ENCODE measurements at regions not wholly inside any gene's neighbourhood (a gene's known extent, or its start where the extent isn't known, plus 50 kb on each side); places are given as distances from the start of the nearest gene placed in this dataset.
"Not testable (repeated sequence)": the region's sequence is repeated elsewhere in the genome, so short reads cannot be mapped to it uniquely, and the experiment has no call there.

DNA sequence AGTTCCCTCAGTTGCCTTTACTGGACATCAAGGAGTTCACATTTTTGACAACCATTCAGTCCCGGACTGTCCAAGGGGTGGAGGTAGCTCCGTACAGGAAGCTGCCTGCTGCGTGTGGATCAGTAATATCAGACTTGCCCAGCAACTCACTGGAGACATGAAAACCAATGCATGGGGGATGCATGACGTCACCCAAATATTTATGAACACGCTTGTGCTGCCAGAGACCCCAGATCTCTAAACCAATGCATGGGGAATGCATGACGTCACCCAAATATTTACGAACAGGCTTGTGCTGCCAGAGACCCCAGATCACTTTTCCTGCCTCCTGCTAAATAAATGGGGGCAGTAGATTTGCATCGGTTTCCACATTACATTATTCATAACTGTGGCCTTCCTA is 2137.4 kb upstream of the DEFB115 start:
- not testable (repeated sequence) for DNase-seq (ENCODE audit: low read depth)

DNA sequence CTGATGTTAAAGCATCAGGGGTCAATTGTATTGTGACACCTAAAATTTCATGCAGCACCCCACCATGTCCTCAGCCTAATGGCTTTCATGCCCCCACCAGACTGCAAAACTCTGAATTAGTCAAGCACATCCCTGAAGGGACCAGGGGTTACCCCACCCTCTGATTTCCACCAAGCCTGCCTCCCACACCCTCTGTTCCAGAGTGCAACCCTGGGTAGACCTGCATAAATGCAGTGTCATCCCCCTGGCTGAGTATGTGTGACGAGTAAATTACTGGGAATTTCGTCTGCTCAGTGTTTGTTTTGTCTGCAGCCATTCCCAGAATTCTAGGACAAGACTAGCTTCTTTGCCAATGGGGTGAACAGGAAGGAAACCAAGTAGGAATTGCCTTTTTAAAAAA is 2136.9 kb upstream of the DEFB115 start:
- DNase-seq (ENCODE audit: low read depth), result not testable (repeated sequence)

DNA sequence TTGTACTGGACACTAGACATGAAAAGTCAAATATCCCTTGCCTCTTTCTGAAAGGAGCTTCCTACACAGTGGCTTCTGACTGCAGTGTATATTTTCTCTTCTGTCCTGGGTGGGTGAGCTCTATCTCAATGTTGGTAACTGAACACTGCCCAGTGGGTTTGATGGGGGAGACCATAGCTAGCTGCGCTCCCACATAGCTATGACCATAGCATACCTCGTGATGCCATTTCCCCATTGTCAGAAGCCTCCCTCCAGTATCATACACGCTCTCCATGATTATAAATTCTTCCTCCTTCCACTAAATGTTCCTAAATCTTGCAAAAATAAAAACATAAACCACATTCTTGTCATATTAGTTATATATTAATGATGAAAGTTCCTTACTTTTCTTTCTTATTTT is 2134.7 kb upstream of the DEFB115 start:
- not testable (repeated sequence) for DNase-seq (ENCODE audit: low read depth)

DNA sequence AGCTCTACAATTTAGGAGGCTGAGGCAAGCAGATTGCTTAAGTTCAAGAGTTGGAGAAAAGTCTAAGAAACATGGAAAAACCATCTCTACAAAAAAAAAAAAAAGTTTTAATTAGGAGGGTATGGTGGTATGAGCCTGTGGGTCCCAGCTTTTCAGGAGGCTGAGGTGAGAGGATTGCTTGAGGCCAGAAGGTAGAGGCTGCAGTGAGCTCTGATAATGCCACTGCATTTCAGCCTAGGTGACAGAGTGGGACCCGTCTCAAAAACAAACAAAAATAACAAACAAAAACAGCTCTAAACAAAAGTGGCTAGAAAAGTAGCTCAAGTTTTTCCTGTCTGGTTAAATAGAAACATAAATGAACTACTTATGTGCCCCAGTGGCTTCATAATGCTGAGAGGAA is 2133.6 kb upstream of the DEFB115 start:
- no peak for DNase-seq (ENCODE audit: low read depth)
